NT2/D1 (cell line): ENCODE measurements at regions not wholly inside any gene's neighbourhood (a gene's known extent, or its start where the extent isn't known, plus 50 kb on each side); places are given as distances from the start of the nearest gene placed in this dataset.

Experiments
- DNase-seq: peaks from one replicate; pipeline ENCODE4 v3.0.0-alpha.2; 2011; ENCODE audit warnings: low read depth, low spot score
- H3K27me3 ChIP-seq: 2 replicates; pipeline ENCODE4 v1.6.0; 2011; ENCODE audit warnings: mild to moderate bottlenecking; ENCODE audit not compliant: insufficient read length, insufficient read depth
- H3K36me3 ChIP-seq: 2 replicates; pipeline ENCODE4 v1.6.1; 2011; ENCODE audit warnings: mild to moderate bottlenecking, low read length, mixed read lengths; ENCODE audit not compliant: insufficient read depth, insufficient read length
- H3K4me1 ChIP-seq: 2 replicates; pipeline ENCODE4 v1.5.1; 2011; ENCODE audit not compliant: insufficient read depth, insufficient read length
- H3K4me3 ChIP-seq: 2 replicates; pipeline ENCODE4 v1.5.1; 2011; ENCODE audit warnings: low read depth; ENCODE audit not compliant: insufficient read length
- H3K9ac ChIP-seq: 2 replicates; pipeline ENCODE4 v1.6.0; 2011; ENCODE audit warnings: low read depth; ENCODE audit not compliant: insufficient read length
- H3K9me3 ChIP-seq: 2 replicates; pipeline ENCODE4 v1.5.1; 2011; ENCODE audit warnings: mild to moderate bottlenecking, low read length; ENCODE audit not compliant: insufficient read depth
- SUZ12 ChIP-seq: IDR thresholded peaks from 2 replicates; pipeline ENCODE4 v1.6.1; 2011; ENCODE audit not compliant: insufficient read length, insufficient read depth; ENCODE audit errors: extremely low read depth
- YY1 ChIP-seq: IDR thresholded peaks from 2 replicates; pipeline ENCODE4 v1.6.1; 2011; ENCODE audit not compliant: insufficient read length, insufficient read depth
- ZNF274 ChIP-seq: IDR thresholded peaks from 2 replicates; pipeline ENCODE4 v1.6.1; 2011; ENCODE audit warnings: mild to moderate bottlenecking, low read depth, low read length

DNA sequence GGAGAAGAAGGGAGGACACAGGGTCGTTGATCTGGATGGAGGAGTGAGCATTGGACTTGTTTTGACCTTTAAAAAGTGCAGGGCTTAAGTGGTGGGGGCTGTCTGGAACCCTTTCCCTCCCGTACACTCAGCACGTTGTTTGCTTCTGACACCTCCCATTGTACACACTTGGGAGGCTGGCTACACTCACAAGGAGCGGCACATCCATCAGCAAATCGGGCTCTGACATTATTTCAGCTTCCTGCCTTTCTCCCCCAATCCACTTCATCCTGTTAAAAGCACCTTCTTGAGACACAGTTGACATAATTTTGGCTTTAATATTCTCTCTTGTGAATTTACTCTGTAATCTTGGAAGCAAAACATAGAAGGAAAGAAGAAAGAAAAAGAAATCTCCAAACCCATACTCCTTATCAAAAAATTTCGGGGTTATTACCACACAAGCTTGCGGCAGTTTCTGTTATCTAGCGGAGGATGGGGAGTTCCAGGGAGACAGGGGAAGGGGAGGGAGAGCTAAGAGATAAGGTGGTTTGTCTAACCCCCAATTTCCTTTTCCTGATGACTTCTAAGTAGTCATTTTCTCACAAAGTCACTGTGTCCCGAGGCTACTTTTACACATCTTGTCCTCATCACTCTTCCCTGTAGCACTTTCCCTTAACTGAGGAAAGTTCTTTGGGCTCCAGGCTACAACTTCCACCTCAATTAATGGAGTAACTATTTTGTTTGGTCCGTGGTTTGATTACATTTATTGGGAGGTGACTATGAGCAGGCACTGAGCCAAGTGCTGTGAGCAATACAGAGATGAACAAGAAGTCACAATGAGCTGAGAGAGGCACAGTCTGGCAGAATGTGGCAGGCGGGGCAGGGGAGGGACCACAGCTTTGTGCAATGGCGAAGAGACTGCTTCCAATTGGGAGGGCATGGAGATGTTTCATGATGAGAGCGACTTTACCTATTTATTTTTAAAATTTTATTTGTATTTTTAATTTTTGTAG is 240.1 kb upstream of the MEX3C start:
- Histone ChIP-seq H3K9ac (no peak overlapping the region), H3K4me3 (no peak overlapping the region)
- DNase-seq = no peak

GRCh38 chr18:51438797-51439350 is 241.4 kb upstream of the MEX3C start:
- TF ChIP-seq YY1 = no peak
- no peak for TF ChIP-seq ZNF274
- TF ChIP-seq SUZ12 = no peak
- no peaks in the 10 kb centered on the region for H3K36me3 ChIP-seq
- no peaks in the 10 kb centered on the region for H3K27me3 ChIP-seq
- no peaks in the 10 kb centered on the region for H3K4me1 ChIP-seq
- H3K9me3 ChIP-seq = no peaks in the 10 kb centered on the region
- no peak for DNase-seq
- H3K9ac ChIP-seq = no peak overlapping the region
- no peak overlapping the region for H3K4me3 ChIP-seq

More for the DNA sequence above, 240.1 kb upstream of the MEX3C start:
- H3K9me3 ChIP-seq = no peaks in the 10 kb centered on the region
- H3K36me3 ChIP-seq = no peaks in the 10 kb centered on the region
- no peaks in the 10 kb centered on the region for H3K4me1 ChIP-seq
- TF ChIP-seq ZNF274 (no peak), SUZ12 (no peak), YY1 (no peak)
- no peaks in the 10 kb centered on the region for H3K27me3 ChIP-seq

- Histone ChIP-seq H3K9ac (no peak overlapping the region), H3K9me3 (no peaks in the 10 kb centered on the region), H3K4me3 (no peak overlapping the region), H3K4me1 (no peaks in the 10 kb centered on the region), H3K27me3 (no peaks in the 10 kb centered on the region), H3K36me3 (no peaks in the 10 kb centered on the region)
- no peak for DNase-seq
- no peak for TF ChIP-seq ZNF274
- no peak for TF ChIP-seq YY1
- no peak for TF ChIP-seq SUZ12
Observed at GRCh38 chr18:51442012-51442411, 244.5 kb upstream of the MEX3C start.

DNA sequence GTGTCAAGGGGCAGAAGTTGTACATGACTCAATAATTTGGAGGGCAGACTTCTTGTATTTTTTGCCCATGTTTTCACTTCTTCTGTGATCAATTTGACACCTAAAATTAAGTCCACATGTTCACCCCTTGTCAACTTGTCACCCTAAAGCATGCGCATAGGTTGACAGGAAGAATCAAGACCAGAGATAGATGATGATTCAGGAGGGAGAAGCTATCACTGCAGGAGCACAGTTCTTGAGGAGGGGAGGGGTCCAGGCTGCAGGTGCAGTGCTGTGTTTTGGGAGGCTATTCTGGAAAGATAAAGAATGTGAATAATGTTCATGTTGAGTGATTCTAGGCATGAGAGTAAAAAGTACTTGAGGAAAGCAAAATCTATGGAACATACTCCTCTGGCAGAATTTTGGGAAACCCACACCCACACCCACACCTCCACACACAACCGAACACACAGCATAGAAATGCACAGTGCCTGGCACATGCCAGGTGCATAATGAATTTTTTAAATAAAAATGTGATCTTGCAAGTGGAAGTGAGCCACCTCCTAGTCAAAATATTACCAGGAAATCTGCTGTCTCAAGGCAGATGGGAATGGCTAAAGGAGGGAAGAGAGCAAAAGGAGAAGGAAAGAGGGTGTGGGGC is 249.2 kb upstream of the MEX3C start:
- H3K9me3 ChIP-seq = no peaks in the 10 kb centered on the region
- H3K4me1 ChIP-seq = no peaks in the 10 kb centered on the region
- no peak overlapping the region for H3K4me3 ChIP-seq
- H3K27me3 ChIP-seq = no peaks in the 10 kb centered on the region
- DNase-seq = no peak
- H3K9ac ChIP-seq = no peak overlapping the region
- TF ChIP-seq SUZ12 (no peak), ZNF274 (no peak), YY1 (no peak)
- H3K36me3 ChIP-seq = no peaks in the 10 kb centered on the region

- H3K9ac ChIP-seq = no peak overlapping the region
- H3K36me3 ChIP-seq = no peaks in the 10 kb centered on the region
- no peaks in the 10 kb centered on the region for H3K4me1 ChIP-seq
- TF ChIP-seq YY1 (no peak), SUZ12 (no peak), ZNF274 (no peak)
- no peak for DNase-seq
- no peak overlapping the region for H3K4me3 ChIP-seq
- H3K27me3 ChIP-seq = no peaks in the 10 kb centered on the region
- no peaks in the 10 kb centered on the region for H3K9me3 ChIP-seq
Observed at GRCh38 chr18:51447351-51448342, 250.2 kb upstream of the MEX3C start.

DNA sequence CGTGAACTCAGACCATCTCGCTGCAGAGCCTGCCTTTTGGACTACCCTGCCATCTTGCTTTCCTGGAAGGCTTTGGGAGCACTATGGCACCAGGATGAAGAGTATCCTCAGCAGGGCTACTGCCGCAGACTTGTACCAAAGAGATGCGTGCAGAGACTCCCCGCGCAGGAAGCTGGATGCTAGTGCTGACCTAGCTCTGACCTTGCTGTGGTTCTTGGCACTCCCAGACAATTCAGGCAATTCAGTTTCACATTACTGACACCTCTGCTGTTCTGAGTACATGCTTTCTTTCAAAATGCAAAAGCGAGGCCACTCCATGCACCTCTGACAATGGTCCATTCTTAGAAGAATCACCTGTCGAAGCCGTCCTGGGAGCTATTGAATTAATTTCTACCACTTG is 251.5 kb upstream of the MEX3C start:
- H3K4me3 ChIP-seq = no peak overlapping the region
- DNase-seq = no peak
- TF ChIP-seq SUZ12 (no peak), ZNF274 (no peak), YY1 (no peak)
- no peaks in the 10 kb centered on the region for H3K36me3 ChIP-seq
- H3K4me1 ChIP-seq = no peaks in the 10 kb centered on the region
- H3K27me3 ChIP-seq = no peaks in the 10 kb centered on the region
- H3K9ac ChIP-seq = no peak overlapping the region
- H3K9me3 ChIP-seq = no peaks in the 10 kb centered on the region
